Ishikawa (cell line): ENCODE measurements at regions not wholly inside any gene's neighbourhood (a gene's known extent, or its start where the extent isn't known, plus 50 kb on each side); places are given as distances from the start of the nearest gene placed in this dataset.

Experiments used
- CEBPB ChIP-seq: IDR thresholded peaks from 2 replicates; pipeline ENCODE4 v1.6.1; 2012
- CREB1 ChIP-seq: IDR thresholded peaks from 2 replicates; pipeline ENCODE4 v1.6.1; 2012; ENCODE audit warnings: low read depth
- EGR1 ChIP-seq: IDR thresholded peaks from 2 replicates; pipeline ENCODE4 v1.6.1; 2012
- EP300 ChIP-seq: IDR thresholded peaks from 2 replicates; pipeline ENCODE4 v1.6.1; 2012; ENCODE audit warnings: borderline replicate concordance
- FOXM1 ChIP-seq: IDR thresholded peaks from 2 replicates; pipeline ENCODE4 v1.6.1; 2012; ENCODE audit warnings: low read depth, borderline replicate concordance
- MAX ChIP-seq: IDR thresholded peaks from 2 replicates; pipeline ENCODE4 v1.6.1; 2012
- NFIC ChIP-seq: IDR thresholded peaks from 2 replicates; pipeline ENCODE4 v1.6.1; 2012
- RAD21 ChIP-seq: IDR thresholded peaks from 2 replicates; pipeline ENCODE4 v1.6.1; 2012; ENCODE audit warnings: low read depth
- TAF1 ChIP-seq: IDR thresholded peaks from 2 replicates; pipeline ENCODE4 v1.6.1; 2012; ENCODE audit warnings: low read depth, mild to moderate bottlenecking
- TCF12 ChIP-seq: IDR thresholded peaks from 2 replicates; pipeline ENCODE4 v1.6.1; 2012; ENCODE audit warnings: low read depth
- TEAD4 ChIP-seq: IDR thresholded peaks from 2 replicates; pipeline ENCODE4 v1.6.1; 2012
- USF1 ChIP-seq: IDR thresholded peaks from 2 replicates; pipeline ENCODE4 v1.6.1; 2012
- YY1 ChIP-seq: IDR thresholded peaks from 2 replicates; pipeline ENCODE4 v1.6.1; 2012; ENCODE audit warnings: low read depth
- ZBTB7A ChIP-seq: IDR thresholded peaks from 2 replicates; pipeline ENCODE4 v1.6.1; 2012; ENCODE audit warnings: low read depth
- TF ChIP-seq, protein P1 (sequence below): IDR thresholded peaks from 2 replicates; pipeline ENCODE4 v1.6.1; 2012; ENCODE audit warnings: low read depth, mild to moderate bottlenecking

DNA sequence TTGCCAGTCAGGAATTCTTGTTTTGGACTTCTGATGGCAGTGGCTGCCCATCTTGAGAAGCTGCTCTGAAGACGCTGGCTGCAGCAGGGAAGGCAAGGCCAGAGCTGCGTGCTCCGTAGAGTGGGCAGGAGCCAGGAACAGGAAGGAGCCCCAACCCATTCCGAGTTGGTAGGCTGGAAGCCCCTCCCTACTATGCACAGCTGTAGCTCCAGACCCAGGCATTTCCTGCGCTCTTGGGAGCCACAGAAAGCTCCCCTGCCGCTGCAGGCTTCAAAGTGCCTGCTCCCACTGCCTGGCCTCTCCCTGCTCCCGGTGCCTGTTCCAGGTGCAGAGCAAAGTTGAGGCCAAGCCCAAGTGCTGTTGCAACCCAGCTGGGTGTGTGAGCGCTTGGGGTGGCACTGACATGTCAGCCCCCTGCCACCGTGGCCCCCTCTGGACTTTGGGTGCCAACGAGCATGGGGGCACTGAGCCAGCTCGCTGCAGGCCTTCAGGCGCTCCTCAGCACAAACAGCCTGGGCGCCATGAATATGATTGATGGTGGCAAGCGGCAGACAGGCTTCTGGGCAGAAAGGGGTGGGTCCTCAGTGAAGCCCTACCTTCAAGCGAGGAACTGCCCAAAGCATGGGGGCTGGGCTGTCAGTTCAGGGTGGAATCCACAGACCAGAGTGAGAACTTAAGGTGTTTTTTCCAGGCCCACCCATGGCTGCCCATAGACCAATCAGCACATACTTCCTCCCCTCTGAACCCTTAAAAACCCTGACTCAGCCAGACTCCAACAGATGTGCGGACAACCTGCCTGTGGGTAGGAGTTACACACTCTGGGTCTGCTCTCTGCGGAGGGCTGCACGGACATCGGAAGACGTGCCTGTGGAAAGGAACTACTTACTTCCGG is 677.2 kb upstream of the INTU start:
- TF ChIP-seq EGR1, result no peak
- no peak for TF ChIP-seq USF1

- TF ChIP-seq CEBPB (no peak), YY1 (no peak), TCF12 (no peak), TEAD4 (no peak), NFIC (no peak), CREB1 (no peak), FOXM1 (no peak), USF1 (no peak), ZBTB7A (no peak), MAX (no peak), EP300 (no peak), RAD21 (no peak)
- TF ChIP-seq, protein P1, sequence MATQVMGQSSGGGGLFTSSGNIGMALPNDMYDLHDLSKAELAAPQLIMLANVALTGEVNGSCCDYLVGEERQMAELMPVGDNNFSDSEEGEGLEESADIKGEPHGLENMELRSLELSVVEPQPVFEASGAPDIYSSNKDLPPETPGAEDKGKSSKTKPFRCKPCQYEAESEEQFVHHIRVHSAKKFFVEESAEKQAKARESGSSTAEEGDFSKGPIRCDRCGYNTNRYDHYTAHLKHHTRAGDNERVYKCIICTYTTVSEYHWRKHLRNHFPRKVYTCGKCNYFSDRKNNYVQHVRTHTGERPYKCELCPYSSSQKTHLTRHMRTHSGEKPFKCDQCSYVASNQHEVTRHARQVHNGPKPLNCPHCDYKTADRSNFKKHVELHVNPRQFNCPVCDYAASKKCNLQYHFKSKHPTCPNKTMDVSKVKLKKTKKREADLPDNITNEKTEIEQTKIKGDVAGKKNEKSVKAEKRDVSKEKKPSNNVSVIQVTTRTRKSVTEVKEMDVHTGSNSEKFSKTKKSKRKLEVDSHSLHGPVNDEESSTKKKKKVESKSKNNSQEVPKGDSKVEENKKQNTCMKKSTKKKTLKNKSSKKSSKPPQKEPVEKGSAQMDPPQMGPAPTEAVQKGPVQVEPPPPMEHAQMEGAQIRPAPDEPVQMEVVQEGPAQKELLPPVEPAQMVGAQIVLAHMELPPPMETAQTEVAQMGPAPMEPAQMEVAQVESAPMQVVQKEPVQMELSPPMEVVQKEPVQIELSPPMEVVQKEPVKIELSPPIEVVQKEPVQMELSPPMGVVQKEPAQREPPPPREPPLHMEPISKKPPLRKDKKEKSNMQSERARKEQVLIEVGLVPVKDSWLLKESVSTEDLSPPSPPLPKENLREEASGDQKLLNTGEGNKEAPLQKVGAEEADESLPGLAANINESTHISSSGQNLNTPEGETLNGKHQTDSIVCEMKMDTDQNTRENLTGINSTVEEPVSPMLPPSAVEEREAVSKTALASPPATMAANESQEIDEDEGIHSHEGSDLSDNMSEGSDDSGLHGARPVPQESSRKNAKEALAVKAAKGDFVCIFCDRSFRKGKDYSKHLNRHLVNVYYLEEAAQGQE, result no peak
These were observed 676.4 kb upstream of the INTU start for GRCh38 chr4:126956184-126956897.

DNA sequence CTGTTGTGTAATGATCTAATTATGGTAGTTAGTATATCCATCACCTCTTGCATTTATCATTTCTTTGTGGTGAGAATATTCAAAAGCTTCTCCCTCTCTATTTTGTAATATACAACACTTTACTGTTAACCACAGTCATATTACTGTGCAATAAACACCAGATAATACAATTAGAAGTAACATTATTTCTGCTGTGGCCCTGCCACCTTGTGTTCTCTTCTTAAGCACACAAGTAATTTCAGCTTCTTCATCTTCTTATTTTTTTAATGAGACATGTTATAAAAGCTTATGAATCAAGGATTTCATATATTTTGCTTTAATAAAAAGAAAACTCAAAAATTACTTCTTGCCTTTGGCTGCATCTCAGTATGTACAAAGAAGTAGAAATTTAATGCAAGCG is 675.2 kb upstream of the INTU start:
- TF ChIP-seq MAX, result no peak
- TF ChIP-seq EGR1, result no peak
- no peak for TF ChIP-seq TAF1
- TF ChIP-seq TCF12, result no peak
- TF ChIP-seq NFIC, result no peak
- no peak for TF ChIP-seq EP300
- no peak for TF ChIP-seq RAD21
- TF ChIP-seq, protein P1, result no peak
- no peak for TF ChIP-seq CREB1

- TF ChIP-seq NFIC (no peak), RAD21 (no peak), CREB1 (no peak), TCF12 (no peak), USF1 (no peak), EGR1 (no peak)
These were observed 674.8 kb upstream of the INTU start for GRCh38 chr4:126957987-126958386.

DNA sequence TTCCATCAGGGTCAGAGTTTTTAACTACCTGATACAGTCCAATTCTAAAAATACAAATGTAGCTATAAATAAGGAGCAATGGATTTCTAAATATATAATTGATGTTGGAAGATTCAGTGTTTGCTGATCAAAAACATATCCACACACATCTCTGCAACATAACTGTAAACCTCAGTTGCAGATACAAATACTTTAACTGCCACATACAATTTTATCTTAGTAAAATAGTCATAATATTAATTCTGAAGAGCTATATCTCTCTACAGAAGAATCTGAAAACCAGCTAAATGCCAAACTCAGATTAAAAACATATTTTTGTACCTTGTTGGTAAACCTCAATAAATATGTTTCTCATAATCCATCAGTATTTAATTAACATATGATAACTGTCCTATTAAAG is 674.3 kb upstream of the INTU start:
- TF ChIP-seq CREB1, result no peak
- no peak for TF ChIP-seq ZBTB7A
- no peak for TF ChIP-seq TAF1
- TF ChIP-seq, protein P1, result no peak
- no peak for TF ChIP-seq RAD21
